OCI-LY7 (cell line): ENCODE measurements at regions not wholly inside any gene's neighbourhood (a gene's known extent, or its start where the extent isn't known, plus 50 kb on each side); places are given as distances from the start of the nearest gene placed in this dataset.

Experiments
- BruUV-seq: library from RNA; stranded (reverse); fragments of 400-500 nt; replicated peaks from 2 replicates; lab custom pipeline; 2021; lab: Mats Ljungman, UMichigan
- CTCF ChIA-PET: fragments of 300-600 bp; sonication (Branson Sonifier 250); formaldehyde crosslinking; loops from one replicate; lab custom pipeline; 2022; ENCODE audit warnings: antibody characterized with exemption; ENCODE audit not compliant: unreplicated experiment; lab: Charles Lee
- POLR2A ChIA-PET: fragments of 300-600 bp; sonication (Branson Sonifier 250); formaldehyde crosslinking; loops from one replicate; lab custom pipeline; 2022; ENCODE audit warnings: antibody characterized with exemption; lab: Charles Lee
- DNase-seq: peaks from one replicate; pipeline ENCODE4 v3.0.0-alpha.2; 2015; ENCODE audit warnings: low spot score
- H2AFZ ChIP-seq: fragments of 200-600 bp; sonication (generic), shearing (Covaris generic); 2 replicates; pipeline ENCODE4 v1.6.1; 2014; ENCODE audit warnings: mild to moderate bottlenecking, antibody characterized with exemption, low read length, moderate library complexity
- H3K27ac ChIP-seq: fragments of 200-600 bp; sonication (generic); 2 replicates; pipeline ENCODE4 v1.5.1; 2014; ENCODE audit warnings: mixed run types, low read depth, mild to moderate bottlenecking, moderate library complexity, low read length, inconsistent platforms; ENCODE audit not compliant: poor library complexity, severe bottlenecking
- H3K36me3 ChIP-seq: fragments of 200-600 bp; sonication (generic); 2 replicates; pipeline ENCODE4 v1.6.1; 2014; ENCODE audit warnings: mild to moderate bottlenecking, antibody characterized with exemption, low read length, moderate library complexity, mixed read lengths; ENCODE audit not compliant: insufficient read depth
- H3K4me1 ChIP-seq: fragments of 200-600 bp; sonication (generic); 2 replicates; pipeline ENCODE4 v1.5.1; 2014; ENCODE audit warnings: mild to moderate bottlenecking, low read length; ENCODE audit not compliant: insufficient read depth, poor library complexity, severe bottlenecking
- H3K4me2 ChIP-seq: fragments of 200-600 bp; sonication (generic); 2 replicates; pipeline ENCODE4 v1.6.1; 2014; ENCODE audit warnings: mild to moderate bottlenecking, low read length
- H3K4me3 ChIP-seq: fragments of 200-600 bp; sonication (generic); 2 replicates; pipeline ENCODE4 v1.5.1; 2014; ENCODE audit warnings: mild to moderate bottlenecking, low read depth, low read length; ENCODE audit not compliant: poor library complexity, severe bottlenecking
- H3K79me2 ChIP-seq: fragments of 200-600 bp; sonication (generic); 2 replicates; pipeline ENCODE4 v1.6.1; 2016; ENCODE audit warnings: low read depth, mild to moderate bottlenecking, low read length, moderate library complexity, mixed read lengths; ENCODE audit not compliant: insufficient read depth
- H3K9me2 ChIP-seq: fragments of 200-600 bp; sonication (generic); 2 replicates; pipeline ENCODE4 v1.6.1; 2016; ENCODE audit warnings: mild to moderate bottlenecking, low read length, mixed read lengths; ENCODE audit not compliant: insufficient read depth
- H3K9me3 ChIP-seq: fragments of 200-600 bp; sonication (generic); 2 replicates; pipeline ENCODE4 v1.6.1; 2014; ENCODE audit warnings: mild to moderate bottlenecking, mixed run types, low read length, mixed read lengths
- H4K20me1 ChIP-seq: fragments of 200-600 bp; sonication (generic); 2 replicates; pipeline ENCODE4 v1.6.1; 2014; ENCODE audit warnings: mild to moderate bottlenecking, antibody characterized with exemption, low read length, moderate library complexity, mixed read lengths; ENCODE audit not compliant: insufficient read depth
- CTCF ChIP-seq: fragments of 200-600 bp; sonication (generic); conservative IDR thresholded peaks from 2 replicates; pipeline ENCODE4 v1.5.1; 2014; ENCODE audit warnings: mild to moderate bottlenecking, antibody characterized with exemption, low read length, moderate library complexity, mixed read lengths
- EZH2phosphoT487 ChIP-seq: fragments of 200-600 bp; sonication (generic); IDR thresholded peaks from 2 replicates; pipeline ENCODE4 v1.6.1; 2018; ENCODE audit warnings: low read depth, borderline replicate concordance, mild to moderate bottlenecking, mixed run types, antibody characterized with exemption, low read length, moderate library complexity, mixed read lengths
- intact Hi-C: fragments of 100-400 bp; cut with micrococcal nuclease; formaldehyde crosslinking; loops from one replicate; pipeline ENCODE4 v1.10.0; 2022; ENCODE audit not compliant: unreplicated experiment

- no peaks in the 10 kb centered on the region for H3K4me1 ChIP-seq
- ChIA-PET CTCF (no interaction called here), POLR2A (interaction anchor here (0.6 to 0.7 kb wide), 2 partner anchors 158 to 347 kb away, joined by 3 to 4 read pairs; no protein-coding TSS in a partner anchor)
- no peak for TF ChIP-seq EZH2phosphoT487
- no peak for TF ChIP-seq CTCF
- H3K79me2 ChIP-seq: no peaks in the 10 kb centered on the region
- no peaks in the 10 kb centered on the region for H3K9me2 ChIP-seq
- intact Hi-C loops: no loop called here
- no peak overlapping the region for H2AFZ ChIP-seq
- H4K20me1 ChIP-seq: no peaks in the 10 kb centered on the region
- H3K4me2 ChIP-seq: no peak overlapping the region
- no peak for DNase-seq
- no peak overlapping the region for H3K27ac ChIP-seq
- no peak overlapping the region for H3K4me3 ChIP-seq
- no peaks in the 10 kb centered on the region for H3K36me3 ChIP-seq
- no TSS peak for BruUV-seq
- H3K9me3 ChIP-seq: no peaks in the 10 kb centered on the region
Observed at GRCh38 chr9:3662671-3663070, 136.9 kb upstream of the RFX3 start.

- no TSS peak for BruUV-seq
- no peaks in the 10 kb centered on the region for H3K79me2 ChIP-seq
- CTCF ChIA-PET: no interaction called here
Observed at GRCh38 chr9:3660936-3661335, 135.1 kb upstream of the RFX3 start.

More at GRCh38 chr9:3660936-3661335, 135.1 kb upstream of the RFX3 start:
- Histone ChIP-seq H3K9me3 (no peaks in the 10 kb centered on the region), H3K4me3 (no peak overlapping the region), H3K4me1 (no peaks in the 10 kb centered on the region), H4K20me1 (no peaks in the 10 kb centered on the region), H3K9me2 (no peaks in the 10 kb centered on the region), H3K36me3 (no peaks in the 10 kb centered on the region), H2AFZ (no peak overlapping the region), H3K27ac (no peak overlapping the region), H3K4me2 (no peak overlapping the region)
- intact Hi-C loops: no loop called here
- TF ChIP-seq CTCF: no peak
- no peak for TF ChIP-seq EZH2phosphoT487
- POLR2A ChIA-PET: no interaction called here
- no peak for DNase-seq
